ENCODE measurements at regions not wholly inside any gene's neighbourhood (a gene's known extent, or its start where the extent isn't known, plus 50 kb on each side); places are given as distances from the start of the nearest gene placed in this dataset.

- dilution Hi-C loops (cut with HindIII; ENCODE audit: low sequenced_read_pairs, unreplicated experiment) (no loop called here), in situ Hi-C loops (cut with MboI; ENCODE audit: low sequenced_read_pairs) (no loop called here), intact Hi-C loops (cut with micrococcal nuclease) (no loop called here)
- H4K20me1 ChIP-seq (ENCODE audit: insufficient read depth, low read length): no peaks in the 10 kb centered on the region
- no peak overlapping the region for H3K56ac ChIP-seq (ENCODE audit: extremely low read depth, insufficient read depth, low read length)
- H3K79me1 ChIP-seq (ENCODE audit: low read depth in 1 of 2, low read length in 2 of 2): no peaks in the 10 kb centered on the region
- DNase-seq (no peak), ATAC-seq (ENCODE audit: low read depth) (no peak)
- no peak overlapping the region for H3K4ac ChIP-seq (ENCODE audit: low read depth, low read length)
- H4K5ac ChIP-seq (ENCODE audit: low read depth, low read length): no peak overlapping the region
- no peak overlapping the region for H4K8ac ChIP-seq (ENCODE audit: low read depth in 2 of 2, low read length in 2 of 2)
- H3K23ac ChIP-seq (ENCODE audit: low read depth, low read length): no peak overlapping the region
- no peak overlapping the region for H4K91ac ChIP-seq (ENCODE audit: insufficient read depth, low read depth, low read length)
- H3K27me3 ChIP-seq (ENCODE audit: control insufficient read depth, insufficient read depth, low read length): no peaks in the 10 kb centered on the region
- no peaks in the 10 kb centered on the region for H3K9me3 ChIP-seq (ENCODE audit: control insufficient read depth, insufficient read depth, low read length)
- no CpG with 5 or more reads among the region's 3 CpGs for WGBS, 2 experiments (ENCODE audit: extremely low coverage in 2 of 2, insufficient read length in 1 of 2)
- CTCF ChIA-PET: no interaction called here
- TF ChIP-seq CTCF (conservative IDR thresholded peaks at IDR 0.05; ENCODE audit: low read depth, low read length): no peak
- no peak for TF ChIP-seq RCOR1 (IDR thresholded peaks at IDR 0.05; ENCODE audit: insufficient replicate concordance, low read length)
- H2AFZ ChIP-seq (replicated peaks; ENCODE audit: low read length, poor library complexity): no peak overlapping the region
- H2BK15ac ChIP-seq (ENCODE audit: low read depth, low read length): no peak overlapping the region
- H2BK5ac ChIP-seq (ENCODE audit: low read depth, low read length, poor library complexity, severe bottlenecking): no peak overlapping the region
- no peaks in the 10 kb centered on the region for H3K9me1 ChIP-seq (ENCODE audit: insufficient read depth, low read length)
- no peak overlapping the region for H3K18ac ChIP-seq (ENCODE audit: low read depth, low read length)
- no peak overlapping the region for H2BK120ac ChIP-seq (ENCODE audit: low read depth, low read length)
- no peak overlapping the region for H3K27ac ChIP-seq (ENCODE audit: insufficient read depth, low read length)
- no peak overlapping the region for H3K4me2 ChIP-seq (ENCODE audit: low read depth, low read length)
- no peaks in the 10 kb centered on the region for H3K36me3 ChIP-seq (ENCODE audit: control insufficient read depth, insufficient read depth, low read length)
- BruUV-seq (replicated peaks): no TSS peak
- no peak overlapping the region for H2AK5ac ChIP-seq (ENCODE audit: low read depth, low read length)
- H3K9ac ChIP-seq (ENCODE audit: low read depth, low read length): no peak overlapping the region
- POLR2A ChIA-PET (ENCODE audit: unreplicated experiment): no interaction called here
- H3K4me1 ChIP-seq (ENCODE audit: control insufficient read depth, insufficient read depth, low read length): no peaks in the 10 kb centered on the region
- H2BK20ac ChIP-seq (ENCODE audit: low read depth, low read length): no peak overlapping the region
- no peak overlapping the region for H2AK9ac ChIP-seq (replicated peaks; ENCODE audit: low read depth, low read length, poor library complexity)
- no peak overlapping the region for H3K4me3 ChIP-seq (ENCODE audit: insufficient read depth, low read depth, low read length)
- H3K14ac ChIP-seq (replicated peaks; ENCODE audit: low read depth, low read length): no peak overlapping the region
Observed at GRCh38 chr20:7080472-7080871, 313.0 kb downstream of the BMP2 start.
